Frontal cortex (tissue), 3 donors: ENCODE measurements at regions not wholly inside any gene's neighbourhood (a gene's known extent, or its start where the extent isn't known, plus 50 kb on each side); places are given as distances from the start of the nearest gene placed in this dataset.

ENCODE experiments used
- DNase-seq, 2 donors: peaks; one replicate each; pipeline ENCODE4 v3.0.0; 2012; ENCODE audit warnings: low spot score in 2 of 2
- FAIRE-seq: peaks from 2 replicates; lab custom pipeline; 2012; peaks lifted over from hg19 to GRCh38; lab: Jason Lieb, UNC
- donor health status: control.
- donor health status: control.
- donor health status: control.

DNA sequence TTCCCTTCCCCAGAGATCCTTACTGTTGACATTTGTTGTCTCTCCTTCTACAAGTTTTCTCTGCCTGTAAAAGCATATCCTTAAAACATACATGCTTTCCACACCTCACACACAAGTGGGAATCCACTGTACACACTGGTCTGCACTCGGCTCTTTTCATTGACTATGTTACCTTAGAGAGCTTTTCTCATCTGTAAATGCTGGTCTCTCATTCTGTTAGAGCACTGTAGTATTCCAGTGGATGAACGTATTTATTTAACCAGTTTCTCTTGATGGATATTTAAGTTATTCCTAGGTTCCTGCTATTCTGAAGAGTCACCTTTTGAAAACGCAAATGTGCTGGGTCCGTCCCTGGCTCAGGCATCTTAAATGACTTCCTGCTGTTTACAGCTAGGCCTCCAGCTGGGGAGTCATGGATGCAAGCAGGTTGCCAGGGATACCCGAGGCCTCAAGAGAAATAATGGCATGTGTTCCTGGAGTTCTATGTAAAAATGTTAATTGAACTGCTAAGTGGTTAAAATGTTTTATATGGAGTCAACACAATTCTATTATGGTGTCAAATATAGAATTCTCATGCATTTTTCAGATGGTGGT is 61.1 kb upstream of the TGM3 start:
- no peak for DNase-seq
- no peak for FAIRE-seq

DNA sequence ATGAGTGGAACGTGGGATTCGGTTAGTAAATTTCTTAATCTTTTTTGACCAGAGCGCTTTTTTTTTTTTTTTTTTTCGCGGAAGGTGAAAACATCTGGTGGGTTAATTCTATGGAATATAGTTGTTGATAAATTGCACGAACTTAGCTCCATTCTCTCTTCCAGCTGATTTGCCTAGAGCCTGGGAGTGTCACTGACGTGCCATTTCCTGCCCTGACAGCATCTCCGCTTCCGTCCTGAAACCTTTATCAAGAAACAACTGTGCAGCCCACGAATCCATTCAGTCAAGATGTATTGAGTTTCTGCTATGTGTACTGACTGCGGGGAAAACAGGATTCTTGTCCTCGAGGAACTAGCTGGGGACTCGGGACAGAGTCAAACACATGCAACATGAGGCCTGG is 59.5 kb upstream of the TGM3 start:
- FAIRE-seq: no peak
- no peak for DNase-seq

DNA sequence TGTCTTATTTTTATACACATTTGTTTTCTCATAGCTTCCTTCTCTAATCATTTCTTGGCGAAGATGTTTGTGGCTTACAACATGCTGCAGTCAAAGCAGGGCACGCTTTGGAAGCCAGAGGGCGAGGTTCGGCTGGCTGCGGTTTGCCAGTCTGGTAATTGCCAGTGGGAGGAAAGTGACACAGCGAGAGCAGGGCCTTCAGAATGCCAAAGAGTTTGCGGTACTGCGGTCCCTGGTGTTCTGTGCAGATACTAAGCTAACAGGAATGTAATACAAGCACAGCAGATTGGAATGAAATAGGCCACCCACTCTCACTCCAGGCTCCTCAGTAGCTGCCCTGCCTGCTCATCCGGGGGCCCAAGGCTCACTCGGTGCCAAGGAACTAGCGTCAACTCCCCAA is 58.7 kb upstream of the TGM3 start:
- DNase-seq (no peak), FAIRE-seq (no peak)

DNA sequence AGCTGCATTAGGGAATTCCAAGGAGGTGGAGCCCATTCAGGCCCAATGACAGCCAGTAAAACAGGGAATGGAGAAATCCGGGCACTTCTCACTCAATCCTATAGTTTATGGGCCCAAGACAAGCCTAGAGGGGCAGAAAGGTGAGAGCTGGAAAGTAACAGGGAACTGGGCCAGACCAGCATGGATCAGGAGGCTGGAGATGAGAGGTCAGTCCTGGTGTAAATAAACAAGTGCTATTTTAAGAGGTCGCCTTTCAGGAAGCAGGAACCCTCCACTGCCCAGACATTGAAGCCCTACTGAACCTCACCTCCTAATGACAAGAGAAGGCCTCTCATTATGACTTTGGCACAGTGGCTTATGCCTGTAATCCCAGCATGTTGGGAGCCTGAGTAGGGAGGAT is 57.2 kb upstream of the TGM3 start:
- FAIRE-seq (no peak), DNase-seq (no peak)

DNA sequence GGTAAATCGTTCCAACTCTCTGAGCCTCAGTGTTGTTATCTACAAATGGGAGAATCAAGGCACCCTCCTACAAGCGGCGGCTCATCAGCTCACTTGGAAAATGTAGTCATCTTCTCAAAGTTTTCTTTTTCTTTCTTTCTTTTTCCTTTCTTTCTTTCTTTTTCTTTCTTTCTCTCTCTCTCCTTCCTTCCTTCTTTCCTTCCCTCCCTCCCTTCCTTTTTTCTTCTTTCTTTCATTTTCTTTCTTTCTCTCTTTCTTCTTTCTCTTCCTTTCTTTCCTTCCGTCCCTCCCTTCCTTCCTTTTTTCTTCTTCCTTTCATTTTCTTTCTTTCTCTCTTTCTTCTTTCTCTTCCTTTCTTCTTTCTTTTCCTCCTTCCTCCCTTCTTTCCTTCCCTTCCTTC is 55.0 kb upstream of the TGM3 start:
- DNase-seq: no peak
- no peak for FAIRE-seq

DNA sequence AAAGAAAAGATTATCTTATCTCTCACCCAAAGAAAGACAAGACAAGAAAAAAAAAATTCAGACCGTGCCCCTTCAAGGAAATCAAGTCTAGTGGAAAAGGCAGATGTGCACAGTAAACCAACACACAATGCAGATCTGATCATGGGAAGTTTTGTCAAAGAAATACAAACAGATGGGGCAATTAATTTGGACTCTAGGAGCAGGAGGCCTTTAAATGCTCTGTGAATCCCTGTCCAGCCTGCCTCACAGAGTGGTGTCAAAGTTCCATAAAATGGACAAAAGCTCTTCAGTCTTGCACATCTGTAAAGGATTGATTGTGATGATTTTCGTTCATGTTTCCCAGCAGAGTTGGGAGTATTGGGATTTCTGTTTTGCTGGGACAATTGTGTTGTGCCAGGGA is 53.1 kb upstream of the TGM3 start:
- DNase-seq (no peak), FAIRE-seq (no peak)

DNA sequence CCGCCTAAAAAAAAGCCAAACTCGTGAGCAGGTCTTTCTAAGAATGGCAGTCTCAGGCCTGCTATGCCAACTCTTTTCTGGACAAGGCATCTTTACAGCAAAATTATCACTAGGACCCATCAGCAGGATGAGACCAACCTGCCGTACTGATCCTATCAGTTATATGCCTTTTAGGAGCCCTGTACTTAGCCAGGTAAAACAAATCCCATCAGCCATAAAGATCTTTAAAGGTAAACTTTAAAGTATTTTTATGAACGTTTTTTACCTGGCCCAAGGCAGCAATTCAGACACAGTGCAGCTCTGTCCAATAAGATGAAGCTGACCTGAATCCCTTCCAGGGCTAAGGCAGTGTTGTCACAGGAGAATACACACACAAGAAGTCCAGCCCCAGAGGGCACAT is 51.3 kb upstream of the TGM3 start:
- DNase-seq: no peak
- FAIRE-seq: no peak

DNA sequence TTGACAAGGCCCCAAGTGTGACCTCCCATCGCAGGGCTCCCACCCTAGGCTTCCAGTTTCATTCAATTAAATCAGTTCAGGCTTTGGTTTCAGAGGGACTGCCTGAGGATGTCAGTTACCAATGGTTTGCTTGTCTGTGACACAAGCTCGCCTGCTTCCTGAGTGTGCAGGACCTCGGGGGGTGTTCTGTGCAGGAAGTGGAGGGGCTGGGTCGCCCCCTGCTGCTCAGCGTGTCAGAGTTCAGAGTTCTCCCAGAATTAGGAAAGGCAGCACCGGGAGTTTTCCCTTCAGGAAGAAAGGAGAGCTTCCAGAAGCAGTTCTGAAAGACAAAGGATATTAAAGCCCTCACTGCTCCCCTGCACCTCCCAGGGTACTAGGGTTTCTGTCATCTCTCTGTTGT is 50.8 kb upstream of the TGM3 start:
- FAIRE-seq: no peak
- no peak for DNase-seq

DNA sequence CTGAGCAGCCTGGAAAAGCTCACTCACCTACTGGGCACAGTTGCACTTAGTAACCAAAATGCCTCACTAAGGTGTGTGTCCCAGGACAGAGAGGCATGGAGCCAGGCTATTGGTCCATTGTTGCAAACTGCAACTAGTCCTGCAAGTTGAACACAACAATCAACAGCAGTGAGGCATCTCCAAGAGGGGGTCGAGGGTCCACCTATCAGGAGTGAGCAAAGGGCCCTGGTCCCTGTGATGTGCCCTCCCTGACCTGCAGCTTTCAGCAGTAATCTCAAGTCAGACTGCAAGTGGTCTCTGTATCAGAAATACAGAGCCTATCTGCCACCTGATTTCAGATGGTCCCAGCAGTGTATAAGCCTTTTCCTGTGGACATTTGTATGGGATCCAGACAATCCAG is 50.2 kb upstream of the TGM3 start:
- DNase-seq (no peak), FAIRE-seq (no peak)
